OCI-LY7 (cell line): ENCODE measurements at regions not wholly inside any gene's neighbourhood (a gene's known extent, or its start where the extent isn't known, plus 50 kb on each side); places are given as distances from the start of the nearest gene placed in this dataset.

Experiments used
- BruUV-seq: library from RNA; stranded (reverse); fragments of 400-500 nt; replicated peaks from 2 replicates; lab custom pipeline; 2021; lab: Mats Ljungman, UMichigan
- CTCF ChIA-PET: fragments of 300-600 bp; sonication (Branson Sonifier 250); formaldehyde crosslinking; loops from one replicate; lab custom pipeline; 2022; ENCODE audit warnings: antibody characterized with exemption; ENCODE audit not compliant: unreplicated experiment; lab: Charles Lee
- POLR2A ChIA-PET: fragments of 300-600 bp; sonication (Branson Sonifier 250); formaldehyde crosslinking; loops from one replicate; lab custom pipeline; 2022; ENCODE audit warnings: antibody characterized with exemption; lab: Charles Lee
- DNase-seq: peaks from one replicate; pipeline ENCODE4 v3.0.0-alpha.2; 2015; ENCODE audit warnings: low spot score
- H2AFZ ChIP-seq: fragments of 200-600 bp; sonication (generic), shearing (Covaris generic); 2 replicates; pipeline ENCODE4 v1.6.1; 2014; ENCODE audit warnings: mild to moderate bottlenecking, antibody characterized with exemption, low read length, moderate library complexity
- H3K27ac ChIP-seq: fragments of 200-600 bp; sonication (generic); 2 replicates; pipeline ENCODE4 v1.5.1; 2014; ENCODE audit warnings: mixed run types, low read depth, mild to moderate bottlenecking, moderate library complexity, low read length, inconsistent platforms; ENCODE audit not compliant: poor library complexity, severe bottlenecking
- H3K36me3 ChIP-seq: fragments of 200-600 bp; sonication (generic); 2 replicates; pipeline ENCODE4 v1.6.1; 2014; ENCODE audit warnings: mild to moderate bottlenecking, antibody characterized with exemption, low read length, moderate library complexity, mixed read lengths; ENCODE audit not compliant: insufficient read depth
- H3K4me1 ChIP-seq: fragments of 200-600 bp; sonication (generic); 2 replicates; pipeline ENCODE4 v1.5.1; 2014; ENCODE audit warnings: mild to moderate bottlenecking, low read length; ENCODE audit not compliant: insufficient read depth, poor library complexity, severe bottlenecking
- H3K4me2 ChIP-seq: fragments of 200-600 bp; sonication (generic); 2 replicates; pipeline ENCODE4 v1.6.1; 2014; ENCODE audit warnings: mild to moderate bottlenecking, low read length
- H3K4me3 ChIP-seq: fragments of 200-600 bp; sonication (generic); 2 replicates; pipeline ENCODE4 v1.5.1; 2014; ENCODE audit warnings: mild to moderate bottlenecking, low read depth, low read length; ENCODE audit not compliant: poor library complexity, severe bottlenecking
- H3K79me2 ChIP-seq: fragments of 200-600 bp; sonication (generic); 2 replicates; pipeline ENCODE4 v1.6.1; 2016; ENCODE audit warnings: low read depth, mild to moderate bottlenecking, low read length, moderate library complexity, mixed read lengths; ENCODE audit not compliant: insufficient read depth
- H3K9me2 ChIP-seq: fragments of 200-600 bp; sonication (generic); 2 replicates; pipeline ENCODE4 v1.6.1; 2016; ENCODE audit warnings: mild to moderate bottlenecking, low read length, mixed read lengths; ENCODE audit not compliant: insufficient read depth
- H3K9me3 ChIP-seq: fragments of 200-600 bp; sonication (generic); 2 replicates; pipeline ENCODE4 v1.6.1; 2014; ENCODE audit warnings: mild to moderate bottlenecking, mixed run types, low read length, mixed read lengths
- H4K20me1 ChIP-seq: fragments of 200-600 bp; sonication (generic); 2 replicates; pipeline ENCODE4 v1.6.1; 2014; ENCODE audit warnings: mild to moderate bottlenecking, antibody characterized with exemption, low read length, moderate library complexity, mixed read lengths; ENCODE audit not compliant: insufficient read depth
- EZH2phosphoT487 ChIP-seq: fragments of 200-600 bp; sonication (generic); IDR thresholded peaks from 2 replicates; pipeline ENCODE4 v1.6.1; 2018; ENCODE audit warnings: low read depth, borderline replicate concordance, mild to moderate bottlenecking, mixed run types, antibody characterized with exemption, low read length, moderate library complexity, mixed read lengths
- intact Hi-C: fragments of 100-400 bp; cut with micrococcal nuclease; formaldehyde crosslinking; loops from one replicate; pipeline ENCODE4 v1.10.0; 2022; ENCODE audit not compliant: unreplicated experiment
- TF ChIP-seq, protein P1 (sequence below): fragments of 200-600 bp; sonication (generic); conservative IDR thresholded peaks from 2 replicates; pipeline ENCODE4 v1.5.1; 2014; ENCODE audit warnings: mild to moderate bottlenecking, antibody characterized with exemption, low read length, moderate library complexity, mixed read lengths

DNA sequence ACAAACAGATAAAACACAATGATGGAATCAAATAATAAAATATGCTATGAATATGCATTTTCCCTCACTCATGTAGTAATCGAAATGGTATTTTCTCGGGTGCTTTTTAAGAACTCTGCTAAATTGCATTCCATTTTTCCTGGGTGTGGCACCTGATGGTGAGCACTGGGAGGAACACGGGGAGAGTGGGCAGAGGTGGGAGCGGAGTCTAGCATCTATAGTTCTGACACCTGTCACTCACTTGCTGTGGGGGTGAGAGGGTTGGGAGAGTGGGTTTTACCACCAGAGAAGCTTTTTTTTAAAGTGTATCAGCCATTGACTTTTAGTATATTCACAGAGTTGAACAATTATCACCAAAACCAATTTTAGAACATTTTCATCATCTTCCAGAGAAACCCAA lies 73.4 kb upstream of the PGBD5 start:
- H2AFZ ChIP-seq, result no peak overlapping the region
- intact Hi-C loops, result no loop called here
- DNase-seq, result no peak
- POLR2A ChIA-PET, result no interaction called here
- no peaks in the 10 kb centered on the region for H3K79me2 ChIP-seq
- H3K4me3 ChIP-seq, result no peak overlapping the region
- H3K4me1 ChIP-seq, result no peaks in the 10 kb centered on the region
- TF ChIP-seq, protein P1, sequence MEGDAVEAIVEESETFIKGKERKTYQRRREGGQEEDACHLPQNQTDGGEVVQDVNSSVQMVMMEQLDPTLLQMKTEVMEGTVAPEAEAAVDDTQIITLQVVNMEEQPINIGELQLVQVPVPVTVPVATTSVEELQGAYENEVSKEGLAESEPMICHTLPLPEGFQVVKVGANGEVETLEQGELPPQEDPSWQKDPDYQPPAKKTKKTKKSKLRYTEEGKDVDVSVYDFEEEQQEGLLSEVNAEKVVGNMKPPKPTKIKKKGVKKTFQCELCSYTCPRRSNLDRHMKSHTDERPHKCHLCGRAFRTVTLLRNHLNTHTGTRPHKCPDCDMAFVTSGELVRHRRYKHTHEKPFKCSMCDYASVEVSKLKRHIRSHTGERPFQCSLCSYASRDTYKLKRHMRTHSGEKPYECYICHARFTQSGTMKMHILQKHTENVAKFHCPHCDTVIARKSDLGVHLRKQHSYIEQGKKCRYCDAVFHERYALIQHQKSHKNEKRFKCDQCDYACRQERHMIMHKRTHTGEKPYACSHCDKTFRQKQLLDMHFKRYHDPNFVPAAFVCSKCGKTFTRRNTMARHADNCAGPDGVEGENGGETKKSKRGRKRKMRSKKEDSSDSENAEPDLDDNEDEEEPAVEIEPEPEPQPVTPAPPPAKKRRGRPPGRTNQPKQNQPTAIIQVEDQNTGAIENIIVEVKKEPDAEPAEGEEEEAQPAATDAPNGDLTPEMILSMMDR, result no peak
- no peak for TF ChIP-seq EZH2phosphoT487
- no peak overlapping the region for H3K4me2 ChIP-seq
- no peaks in the 10 kb centered on the region for H3K9me2 ChIP-seq
- H3K9me3 ChIP-seq, result no peaks in the 10 kb centered on the region
- no TSS peak for BruUV-seq
- no peak overlapping the region for H3K27ac ChIP-seq
- H3K36me3 ChIP-seq, result no peaks in the 10 kb centered on the region
- no peaks in the 10 kb centered on the region for H4K20me1 ChIP-seq
- CTCF ChIA-PET, result no interaction called here

DNA sequence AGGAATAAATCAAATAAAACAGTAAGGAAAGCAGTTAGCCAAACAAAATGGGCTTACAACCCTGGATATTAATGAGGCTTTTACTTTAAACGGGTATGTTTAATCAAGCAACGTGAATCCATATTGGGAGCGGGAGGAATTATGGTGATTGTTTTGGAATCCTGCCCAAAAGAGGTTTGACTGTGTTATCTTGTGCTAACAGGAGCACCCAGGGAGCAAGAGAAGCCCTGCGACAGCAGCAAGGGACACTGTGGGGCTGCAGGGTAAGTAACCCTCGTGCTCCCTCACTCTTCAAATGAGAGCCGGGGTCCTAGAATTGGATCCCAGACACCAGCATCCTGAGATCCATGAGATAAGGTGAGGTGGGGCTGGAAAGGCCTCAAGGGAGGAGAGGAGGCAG lies 72.6 kb upstream of the PGBD5 start:
- no peak for DNase-seq
- no TSS peak for BruUV-seq
- no peaks in the 10 kb centered on the region for H3K36me3 ChIP-seq
- no peak overlapping the region for H2AFZ ChIP-seq
- H3K9me2 ChIP-seq, result no peaks in the 10 kb centered on the region
- no peaks in the 10 kb centered on the region for H4K20me1 ChIP-seq
- intact Hi-C loops, result no loop called here
- H3K4me1 ChIP-seq, result no peaks in the 10 kb centered on the region
- POLR2A ChIA-PET, result no interaction called here
- no peaks in the 10 kb centered on the region for H3K9me3 ChIP-seq
- H3K4me3 ChIP-seq, result no peak overlapping the region
- H3K27ac ChIP-seq, result no peak overlapping the region
- CTCF ChIA-PET, result no interaction called here
- H3K79me2 ChIP-seq, result no peaks in the 10 kb centered on the region
- TF ChIP-seq, protein P1, result no peak
- no peak for TF ChIP-seq EZH2phosphoT487
- H3K4me2 ChIP-seq, result no peak overlapping the region

- intact Hi-C loops, result no loop called here
- Histone ChIP-seq H3K27ac (no peak overlapping the region), H2AFZ (no peak overlapping the region), H3K4me1 (no peaks in the 10 kb centered on the region), H3K36me3 (no peaks in the 10 kb centered on the region), H3K9me3 (no peaks in the 10 kb centered on the region), H3K9me2 (no peaks in the 10 kb centered on the region), H3K4me2 (no peak overlapping the region), H4K20me1 (no peaks in the 10 kb centered on the region), H3K79me2 (no peaks in the 10 kb centered on the region), H3K4me3 (no peak overlapping the region)
- no TSS peak for BruUV-seq
- ChIA-PET CTCF (no interaction called here), POLR2A (no interaction called here)
- DNase-seq, result no peak
- TF ChIP-seq EZH2phosphoT487, result no peak
- TF ChIP-seq, protein P1, result no peak
Measured at GRCh38 chr1:230496451-230496850, 70.3 kb upstream of the PGBD5 start.
